Skeletal muscle tissue (tissue), 3 donors: ENCODE measurements at regions not wholly inside any gene's neighbourhood (a gene's known extent, or its start where the extent isn't known, plus 50 kb on each side); places are given as distances from the start of the nearest gene placed in this dataset.
"Not testable (repeated sequence)": the region's sequence is repeated elsewhere in the genome, so short reads cannot be mapped to it uniquely, and the experiment has no call there.

Source experiments
- H3K27ac ChIP-seq: one replicate; pipeline ENCODE4 v1.7.0; 2013; ENCODE audit warnings: mild to moderate bottlenecking, low read depth, low read length, inconsistent platforms
- H3K27me3 ChIP-seq, 3 donors: one replicate each; pipeline ENCODE4 v1.7.0; 2013; ENCODE audit warnings: low read length in 3 of 3; ENCODE audit not compliant: control insufficient read depth in 3 of 3, insufficient read depth in 3 of 3
- H3K36me3 ChIP-seq, 3 donors: one replicate each; pipeline ENCODE4 v1.7.0; 2013; ENCODE audit warnings: low read length in 3 of 3; ENCODE audit not compliant: control insufficient read depth in 3 of 3, insufficient read depth in 3 of 3
- H3K4me1 ChIP-seq, 3 donors: one replicate each; pipeline ENCODE4 v1.7.0; 2013; ENCODE audit warnings: low read length in 3 of 3, mild to moderate bottlenecking in 3 of 3; ENCODE audit not compliant: control insufficient read depth in 3 of 3, insufficient read depth in 3 of 3
- H3K4me3 ChIP-seq, 3 donors: one replicate each; pipeline ENCODE4 v1.7.0; 2013; ENCODE audit warnings: low read length in 3 of 3
- H3K9ac ChIP-seq, 3 donors: one replicate each; pipeline ENCODE4 v1.7.0; 2013; ENCODE audit warnings: low read length in 3 of 3, mild to moderate bottlenecking in 3 of 3, moderate library complexity in 2 of 3, low read depth in 1 of 3
- H3K9me3 ChIP-seq, 3 donors: one replicate each; pipeline ENCODE4 v1.7.0; 2013; ENCODE audit warnings: low read length in 3 of 3; ENCODE audit not compliant: control insufficient read depth in 3 of 3
- donor health status: Osteomylitis.

DNA sequence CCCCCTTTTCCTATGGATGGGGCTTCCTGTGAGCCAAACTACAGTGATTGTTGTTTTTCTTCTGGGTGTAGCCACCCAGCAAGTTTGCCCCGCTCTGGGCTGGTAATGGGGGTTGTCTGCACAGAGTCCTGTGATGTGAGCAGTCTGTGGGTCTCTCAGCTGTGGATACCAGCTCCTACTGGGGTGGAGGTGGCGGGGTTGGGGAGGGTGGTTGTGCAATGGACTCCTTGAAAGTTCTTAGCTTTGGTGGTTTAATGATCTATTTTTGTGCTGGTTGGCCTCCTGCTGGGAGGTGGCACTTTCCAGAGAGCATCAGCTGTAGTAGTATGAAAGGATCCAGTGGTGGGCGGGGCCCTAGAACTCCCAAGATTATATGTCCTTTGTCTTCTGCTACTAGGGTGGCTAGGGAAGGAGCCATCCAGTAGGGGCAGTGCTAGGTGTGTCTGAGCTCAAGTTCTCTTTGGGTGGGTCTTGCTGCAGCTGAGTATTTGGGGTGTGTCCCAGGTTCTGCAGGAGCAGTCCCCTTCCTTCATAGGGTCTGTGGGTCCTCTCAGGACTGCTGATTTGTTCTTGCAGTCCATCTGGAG, 275.6 kb upstream of the PAPPA start:
- no peaks in the 10 kb centered on the region for H3K27me3 ChIP-seq

DNA sequence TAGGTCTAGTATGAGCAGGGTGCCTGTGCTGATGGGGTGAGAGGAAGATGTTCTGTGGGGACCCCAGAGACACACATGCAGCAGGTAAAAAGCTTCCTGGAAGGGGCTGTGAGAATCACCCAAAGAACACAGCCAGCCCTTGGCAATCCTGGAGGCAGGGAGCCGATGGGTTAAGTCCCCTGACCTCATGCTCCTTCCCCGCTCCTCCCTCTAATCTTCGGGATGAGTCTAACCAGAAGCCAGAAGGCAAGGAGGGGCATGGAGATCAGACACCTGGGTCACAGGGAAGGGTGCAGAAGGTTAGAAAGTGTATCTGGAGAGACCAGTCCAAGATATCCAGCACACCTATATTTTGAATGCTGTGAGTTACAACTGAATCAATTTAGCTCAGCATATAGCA, 274.1 kb upstream of the PAPPA start:
- Histone ChIP-seq H3K27me3 (no peaks in the 10 kb centered on the region), H3K4me3 (no peak overlapping the region), H3K27ac (no peak overlapping the region), H3K9me3 (no peaks in the 10 kb centered on the region), H3K9ac (no peak overlapping the region), H3K36me3 (no peaks in the 10 kb centered on the region), H3K4me1 (no peaks in the 10 kb centered on the region)

More for the DNA sequence above, 275.6 kb upstream of the PAPPA start:
- Histone ChIP-seq H3K36me3 (no peaks in the 10 kb centered on the region), H3K9me3 (no peaks in the 10 kb centered on the region), H3K27ac (no peak overlapping the region), H3K4me3 (no peak overlapping the region), H3K9ac (no peak overlapping the region), H3K4me1 (no peaks in the 10 kb centered on the region)

DNA sequence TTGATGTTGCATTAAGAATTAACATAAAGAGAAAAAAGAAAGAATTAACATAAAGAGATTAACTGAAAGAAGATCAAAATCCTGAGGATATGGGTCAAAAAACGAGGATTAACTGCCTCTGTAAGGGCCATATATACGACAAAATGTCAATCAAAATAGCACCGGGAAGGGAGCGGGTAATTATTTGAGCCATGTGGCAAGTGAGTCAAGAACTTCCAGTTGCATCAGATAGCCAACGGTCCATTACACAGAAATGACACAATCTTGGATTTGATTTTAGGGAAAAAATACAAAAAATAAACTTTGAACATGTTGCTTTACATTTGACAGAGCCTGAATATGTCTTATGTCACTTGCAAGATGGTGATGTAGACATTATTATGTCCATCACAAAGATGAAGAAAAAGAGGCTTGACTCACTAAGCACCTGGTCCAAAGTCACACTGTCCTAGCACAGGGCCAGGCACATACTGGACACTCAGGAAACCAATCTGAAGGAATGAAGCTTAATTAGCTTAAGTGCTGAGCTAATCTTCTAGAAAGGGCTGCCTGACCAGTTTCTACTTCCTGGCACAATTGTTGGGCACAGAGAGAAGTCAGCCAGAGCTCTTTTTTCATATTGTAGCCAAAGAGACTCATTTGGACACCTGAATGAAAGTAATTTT, 273.2 kb upstream of the PAPPA start:
- Histone ChIP-seq H3K4me3 (no peak overlapping the region), H3K27ac (no peak overlapping the region), H3K9ac (no peak overlapping the region), H3K4me1 (no peaks in the 10 kb centered on the region), H3K36me3 (no peaks in the 10 kb centered on the region), H3K9me3 (no peaks in the 10 kb centered on the region), H3K27me3 (no peaks in the 10 kb centered on the region)

DNA sequence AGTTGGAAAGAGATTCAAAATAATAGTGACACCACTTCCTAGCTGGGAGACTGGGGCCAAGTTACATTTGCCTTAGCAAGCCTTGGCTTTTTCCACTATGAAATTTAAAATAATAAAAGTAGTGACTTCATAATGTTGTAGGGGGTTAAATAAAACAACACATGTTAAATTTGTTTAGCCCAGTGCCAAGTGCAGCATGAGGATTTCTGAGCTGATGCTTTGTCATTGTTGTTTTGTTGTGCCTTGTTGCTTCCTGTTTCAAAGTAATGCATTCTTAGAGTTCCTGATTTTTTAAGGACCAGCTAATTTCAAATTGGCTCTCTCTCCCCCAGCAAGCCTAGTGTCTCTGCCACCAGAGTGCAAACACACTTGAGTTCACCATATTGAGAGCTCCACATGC, 270.7 kb upstream of the PAPPA start:
- no peaks in the 10 kb centered on the region for H3K36me3 ChIP-seq

DNA sequence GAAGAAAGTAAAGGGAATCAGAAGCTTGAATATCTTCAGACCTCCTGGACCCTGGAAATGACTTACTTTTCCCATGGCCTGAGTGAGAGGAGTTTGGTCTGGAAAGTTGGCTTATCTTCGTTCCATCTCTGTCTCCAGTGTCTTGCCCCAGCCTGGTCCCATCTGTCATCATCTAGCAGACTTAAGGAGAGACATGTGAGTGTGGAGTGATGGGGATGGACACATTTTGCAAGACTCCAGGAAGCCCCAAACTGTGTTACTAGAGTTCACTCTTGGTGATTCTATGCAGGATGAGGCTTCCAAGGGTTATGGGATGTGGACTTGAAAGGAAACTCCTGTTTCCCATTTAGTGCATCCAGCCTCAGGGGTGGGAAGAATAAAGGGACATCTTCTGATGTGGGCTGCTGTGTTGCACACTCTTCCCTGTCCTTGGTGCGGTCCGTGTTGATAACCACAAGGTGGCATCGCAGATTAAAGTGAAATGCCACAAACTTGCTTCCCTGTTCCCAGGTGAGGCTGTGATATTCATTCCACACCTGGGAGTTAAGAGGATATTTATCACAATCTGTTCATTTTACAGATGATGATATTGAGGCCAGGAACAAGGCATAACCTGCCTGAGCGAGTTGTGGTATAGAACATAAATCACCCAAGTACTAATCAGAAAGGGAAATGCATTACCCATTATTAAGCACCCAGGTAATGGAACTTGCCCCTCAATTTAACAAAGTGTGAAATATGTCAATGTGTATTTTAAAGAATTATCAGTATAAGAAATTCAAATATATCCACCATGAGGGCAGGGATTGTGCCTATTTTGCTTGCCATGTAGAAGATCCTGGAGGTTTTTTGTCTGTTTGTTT, 269.9 kb upstream of the PAPPA start:
- no peaks in the 10 kb centered on the region for H3K4me1 ChIP-seq
- H3K9ac ChIP-seq, result no peak overlapping the region
- H3K27ac ChIP-seq, result no peak overlapping the region
- no peak overlapping the region for H3K4me3 ChIP-seq
- no peaks in the 10 kb centered on the region for H3K36me3 ChIP-seq
- H3K9me3 ChIP-seq, result no peaks in the 10 kb centered on the region
- H3K27me3 ChIP-seq, result no peaks in the 10 kb centered on the region

More for the DNA sequence above, 270.7 kb upstream of the PAPPA start:
- H3K27me3 ChIP-seq, result no peaks in the 10 kb centered on the region
- H3K9ac ChIP-seq, result no peak overlapping the region
- no peaks in the 10 kb centered on the region for H3K9me3 ChIP-seq
- H3K4me1 ChIP-seq, result no peaks in the 10 kb centered on the region
- no peak overlapping the region for H3K27ac ChIP-seq
- no peak overlapping the region for H3K4me3 ChIP-seq

DNA sequence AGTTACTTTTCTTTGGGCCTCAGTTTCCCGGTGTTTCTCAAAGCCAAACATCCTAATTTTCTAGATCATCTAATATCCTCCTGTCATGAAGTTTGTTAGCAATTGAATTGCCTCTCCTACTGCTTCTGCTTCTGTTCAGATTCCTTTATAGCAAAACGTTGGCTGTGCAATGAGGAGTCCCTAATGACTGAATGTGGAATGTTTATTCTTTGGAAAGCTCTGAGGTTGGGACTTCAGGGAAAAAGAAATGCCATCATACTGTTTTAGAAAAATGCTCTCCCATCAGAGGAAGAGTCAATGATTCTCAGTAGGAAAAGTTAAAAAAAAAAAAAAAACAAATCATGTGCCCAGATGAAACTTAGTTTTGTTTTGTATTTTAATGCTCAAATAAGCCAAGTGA, 268.7 kb upstream of the PAPPA start:
- Histone ChIP-seq H3K4me1 (no peaks in the 10 kb centered on the region), H3K27ac (no peak overlapping the region), H3K36me3 (no peaks in the 10 kb centered on the region), H3K27me3 (no peaks in the 10 kb centered on the region), H3K4me3 (no peak overlapping the region), H3K9me3 (no peaks in the 10 kb centered on the region), H3K9ac (no peak overlapping the region)

DNA sequence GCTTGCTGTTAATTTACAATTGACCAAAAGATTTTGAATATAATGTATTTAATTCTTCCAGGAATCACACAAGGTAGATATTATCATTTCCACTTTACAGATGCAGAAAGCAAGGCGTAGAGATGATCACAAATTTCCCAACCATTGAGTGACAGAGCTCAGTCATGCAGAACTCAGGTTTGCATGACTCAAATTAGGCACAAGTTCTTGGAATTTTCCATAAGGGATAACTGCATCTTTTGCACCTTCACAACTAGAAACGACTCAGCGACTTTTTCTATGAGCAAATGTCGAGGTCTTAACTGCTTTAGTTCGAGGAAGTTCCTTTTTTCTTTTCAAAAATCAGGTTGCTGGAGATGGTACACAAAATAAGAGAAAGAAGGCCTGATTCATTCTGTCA, 265.5 kb upstream of the PAPPA start:
- Histone ChIP-seq H3K9me3 (no peaks in the 10 kb centered on the region), H3K27me3 (no peaks in the 10 kb centered on the region), H3K27ac (no peak overlapping the region), H3K36me3 (no peaks in the 10 kb centered on the region), H3K9ac (no peak overlapping the region), H3K4me1 (no peaks in the 10 kb centered on the region), H3K4me3 (no peak overlapping the region)

DNA sequence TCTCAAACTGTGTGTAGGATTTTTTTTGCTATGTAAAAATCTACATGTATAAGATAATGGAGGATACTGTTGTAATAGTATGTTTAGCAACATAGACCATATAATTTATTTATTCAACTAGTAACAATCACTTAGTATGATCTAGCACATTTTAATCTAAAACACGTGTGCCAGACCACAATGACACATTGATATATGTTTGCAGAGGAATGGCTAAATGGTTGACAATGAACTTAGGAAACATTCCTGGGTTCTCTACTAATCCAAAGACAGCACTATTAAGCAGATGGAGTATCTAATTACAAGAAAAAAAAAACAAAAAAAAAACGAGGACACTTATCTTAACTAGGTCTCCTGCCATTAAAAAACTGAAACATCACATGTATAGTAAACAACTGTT, 261.7 kb upstream of the PAPPA start:
- Histone ChIP-seq H3K4me1 (no peaks in the 10 kb centered on the region), H3K36me3 (no peaks in the 10 kb centered on the region), H3K4me3 (no peak overlapping the region), H3K9ac (no peak overlapping the region), H3K27ac (no peak overlapping the region), H3K27me3 (no peaks in the 10 kb centered on the region), H3K9me3 (no peaks in the 10 kb centered on the region)

DNA sequence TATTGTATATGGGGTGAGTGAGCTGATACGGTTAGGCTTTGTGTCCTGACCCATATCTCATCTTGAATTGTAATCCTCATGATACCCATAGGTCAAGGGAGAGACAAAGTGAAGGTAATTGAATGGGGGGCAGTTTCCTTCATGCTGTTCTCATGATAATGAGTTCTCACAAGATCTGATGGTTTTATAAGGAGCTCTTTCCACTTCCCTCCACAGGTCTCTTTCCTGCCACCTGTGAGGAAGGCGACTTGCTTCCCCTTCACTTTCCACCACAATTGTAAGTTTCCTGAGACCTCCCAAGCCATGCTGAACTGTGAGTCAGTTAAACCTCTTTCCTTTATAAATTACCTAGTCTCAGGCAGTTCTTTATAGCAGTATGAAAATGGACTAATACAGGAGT, 255.1 kb upstream of the PAPPA start:
- H3K9ac ChIP-seq, H3K36me3 ChIP-seq, H3K27ac ChIP-seq, H3K4me1 ChIP-seq, H3K4me3 ChIP-seq, H3K27me3 ChIP-seq, H3K9me3 ChIP-seq: not testable (repeated sequence)

DNA sequence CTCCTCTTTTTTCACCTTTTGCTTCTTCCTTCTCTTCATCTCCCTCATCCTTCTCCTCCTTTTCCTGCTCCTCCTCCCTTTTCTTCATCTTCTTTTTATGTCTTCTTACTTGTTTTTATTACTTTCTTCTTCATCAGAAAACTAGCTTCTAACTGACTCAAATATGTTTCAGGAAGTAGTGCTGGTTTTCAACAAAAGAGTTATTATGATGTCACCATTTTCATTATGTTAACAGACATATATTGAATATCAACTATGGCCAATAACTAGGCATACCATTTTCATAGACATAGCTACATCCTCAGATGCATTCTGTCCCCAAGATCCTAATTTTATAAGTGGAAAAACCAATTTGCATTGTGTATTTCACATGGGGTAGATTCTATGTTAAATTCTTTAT, 252.9 kb upstream of the PAPPA start:
- Histone ChIP-seq H3K9me3 (no peaks in the 10 kb centered on the region), H3K4me3 (no peak overlapping the region), H3K4me1 (no peaks in the 10 kb centered on the region), H3K27me3 (no peaks in the 10 kb centered on the region), H3K36me3 (no peaks in the 10 kb centered on the region), H3K9ac (no peak overlapping the region), H3K27ac (no peak overlapping the region)
